Osteocyte (in vitro differentiated cells): ENCODE measurements at regions not wholly inside any gene's neighbourhood (a gene's known extent, or its start where the extent isn't known, plus 50 kb on each side); places are given as distances from the start of the nearest gene placed in this dataset.
"Not testable (repeated sequence)": the region's sequence is repeated elsewhere in the genome, so short reads cannot be mapped to it uniquely, and the experiment has no call there.

Experiments used
- DNase-seq: peaks from one replicate; pipeline ENCODE4 v3.0.0; 2021; ENCODE audit warnings: mixed read lengths; ENCODE audit not compliant: unreplicated experiment; ENCODE audit errors: extremely low spot score
- H3K27ac Mint-ChIP-seq: one replicate; pipeline ENCODE4 v1.8.0; 2021; ENCODE audit warnings: mild to moderate bottlenecking, mixed read lengths; ENCODE audit not compliant: unreplicated experiment
- H3K27me3 Mint-ChIP-seq: one replicate; pipeline ENCODE4 v1.8.0; 2021; ENCODE audit warnings: mixed read lengths; ENCODE audit not compliant: unreplicated experiment
- H3K36me3 Mint-ChIP-seq: one replicate; pipeline ENCODE4 v1.8.0; 2021; ENCODE audit warnings: mixed read lengths; ENCODE audit not compliant: unreplicated experiment
- H3K4me1 Mint-ChIP-seq: one replicate; pipeline ENCODE4 v1.8.0; 2021; ENCODE audit warnings: mixed read lengths; ENCODE audit not compliant: unreplicated experiment
- H3K4me3 Mint-ChIP-seq: one replicate; pipeline ENCODE4 v1.8.0; 2021; ENCODE audit warnings: mild to moderate bottlenecking, moderate library complexity, mixed read lengths; ENCODE audit not compliant: unreplicated experiment
- H3K9me3 Mint-ChIP-seq: one replicate; pipeline ENCODE4 v1.8.0; 2021; ENCODE audit warnings: mixed read lengths; ENCODE audit not compliant: unreplicated experiment
- TF ChIP-seq, protein P1 (sequence below): fragments of 200-600 bp; sonication (generic); IDR thresholded peaks from 2 replicates; pipeline ENCODE4 v1.5.0; 2021; ENCODE audit warnings: antibody characterized with exemption, mild to moderate bottlenecking, moderate library complexity

DNA sequence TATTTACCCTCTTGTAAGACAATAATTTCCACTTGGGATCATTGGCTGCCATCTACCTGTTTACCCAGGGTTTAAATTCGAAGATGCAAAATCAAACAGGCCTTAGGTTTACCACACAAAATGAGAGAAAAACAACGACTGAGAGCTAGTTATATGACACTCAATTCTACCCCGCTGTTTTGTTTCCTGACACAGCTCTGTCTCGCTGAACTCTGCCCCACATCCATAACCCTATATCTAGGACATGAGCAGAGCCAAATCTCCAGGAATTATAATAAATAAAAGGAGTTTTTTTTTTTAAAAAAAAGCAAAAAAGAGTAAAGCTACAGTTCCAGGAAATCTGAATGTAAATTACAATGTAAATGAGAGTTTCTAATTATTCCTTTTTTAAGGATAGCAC lies 165.4 kb upstream of the NR2F2 start:
- no peak overlapping the region for H3K4me3 Mint-ChIP-seq
- no peak for DNase-seq
- peaks cover 36% of the 10 kb centered on the region for H3K4me1 Mint-ChIP-seq
- H3K36me3 Mint-ChIP-seq = peaks cover 11% of the 10 kb centered on the region
- TF ChIP-seq, protein P1, sequence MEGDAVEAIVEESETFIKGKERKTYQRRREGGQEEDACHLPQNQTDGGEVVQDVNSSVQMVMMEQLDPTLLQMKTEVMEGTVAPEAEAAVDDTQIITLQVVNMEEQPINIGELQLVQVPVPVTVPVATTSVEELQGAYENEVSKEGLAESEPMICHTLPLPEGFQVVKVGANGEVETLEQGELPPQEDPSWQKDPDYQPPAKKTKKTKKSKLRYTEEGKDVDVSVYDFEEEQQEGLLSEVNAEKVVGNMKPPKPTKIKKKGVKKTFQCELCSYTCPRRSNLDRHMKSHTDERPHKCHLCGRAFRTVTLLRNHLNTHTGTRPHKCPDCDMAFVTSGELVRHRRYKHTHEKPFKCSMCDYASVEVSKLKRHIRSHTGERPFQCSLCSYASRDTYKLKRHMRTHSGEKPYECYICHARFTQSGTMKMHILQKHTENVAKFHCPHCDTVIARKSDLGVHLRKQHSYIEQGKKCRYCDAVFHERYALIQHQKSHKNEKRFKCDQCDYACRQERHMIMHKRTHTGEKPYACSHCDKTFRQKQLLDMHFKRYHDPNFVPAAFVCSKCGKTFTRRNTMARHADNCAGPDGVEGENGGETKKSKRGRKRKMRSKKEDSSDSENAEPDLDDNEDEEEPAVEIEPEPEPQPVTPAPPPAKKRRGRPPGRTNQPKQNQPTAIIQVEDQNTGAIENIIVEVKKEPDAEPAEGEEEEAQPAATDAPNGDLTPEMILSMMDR = no peak
- no peaks in the 10 kb centered on the region for H3K9me3 Mint-ChIP-seq
- no peak overlapping the region for H3K27ac Mint-ChIP-seq
- H3K27me3 Mint-ChIP-seq = no peaks in the 10 kb centered on the region

DNA sequence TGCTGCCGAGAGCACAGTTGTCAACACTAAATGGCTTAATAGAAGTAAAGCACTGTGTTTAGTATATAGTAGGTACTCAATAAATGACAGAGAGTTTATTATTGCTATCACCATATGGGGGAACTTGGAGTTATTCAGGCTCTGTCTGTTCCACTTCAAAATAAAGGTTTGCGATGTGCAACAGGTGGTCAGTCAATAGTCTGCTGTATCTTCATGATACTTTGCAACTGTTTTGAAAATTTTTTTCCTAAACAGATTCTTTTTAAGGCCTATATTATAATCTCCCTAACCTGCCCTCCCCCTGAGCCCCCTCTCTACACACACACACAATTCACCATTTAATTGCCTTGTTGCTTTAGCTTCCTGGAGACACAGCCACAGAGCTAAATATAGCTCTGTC lies 164.7 kb upstream of the NR2F2 start:
- peaks cover 10% of the 10 kb centered on the region for H3K36me3 Mint-ChIP-seq
- no peaks in the 10 kb centered on the region for H3K9me3 Mint-ChIP-seq
- no peak overlapping the region for H3K27ac Mint-ChIP-seq
- no peaks in the 10 kb centered on the region for H3K27me3 Mint-ChIP-seq
- no peak for DNase-seq
- peaks cover 29% of the 10 kb centered on the region for H3K4me1 Mint-ChIP-seq
- TF ChIP-seq, protein P1 = no peak
- no peak overlapping the region for H3K4me3 Mint-ChIP-seq

DNA sequence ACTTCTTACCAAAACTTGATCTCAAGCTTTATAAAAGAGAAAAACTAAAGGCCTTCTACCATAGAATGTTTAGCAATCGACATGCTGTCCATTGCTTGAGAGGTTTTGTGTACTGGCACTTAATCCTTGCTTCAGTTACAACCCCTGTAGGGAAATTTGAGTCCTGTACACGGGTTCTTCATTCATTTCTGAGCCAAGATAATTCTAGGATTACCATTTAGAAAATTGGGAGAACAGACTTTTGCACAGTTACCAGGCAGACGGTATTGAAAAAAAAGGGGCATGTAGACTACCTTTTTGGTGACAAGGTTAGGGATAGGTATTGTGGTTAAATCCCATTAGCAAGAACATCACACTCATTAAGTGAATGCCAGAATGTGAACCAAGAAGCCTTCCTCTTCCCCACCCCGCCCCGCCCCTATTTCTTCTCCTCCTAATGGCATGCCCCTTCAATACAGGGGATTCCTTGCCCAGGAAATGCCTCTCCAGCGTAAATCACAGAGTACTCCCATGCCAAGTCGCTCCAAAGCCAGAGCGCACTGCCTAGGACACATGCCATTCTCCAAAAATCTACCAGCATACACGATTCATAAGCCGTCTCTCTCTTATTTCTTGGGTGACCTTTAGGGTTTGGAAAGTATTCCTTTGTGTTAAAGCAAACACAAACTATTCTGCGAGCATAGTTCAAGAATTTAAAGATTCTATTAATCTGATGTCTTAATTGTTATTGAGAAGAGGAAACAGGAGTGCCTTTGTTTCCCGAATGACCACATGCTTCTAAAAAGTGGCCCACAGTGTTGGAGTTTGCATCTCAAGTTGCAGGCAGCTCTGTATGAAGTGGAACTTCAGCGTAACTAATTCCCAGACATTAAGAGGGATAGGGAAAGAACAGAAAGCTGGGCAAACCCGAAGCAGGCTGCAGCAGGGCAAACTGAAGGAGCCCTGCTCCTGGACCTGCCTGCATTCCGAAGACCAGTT lies 164.0 kb upstream of the NR2F2 start:
- H3K27ac Mint-ChIP-seq = no peak overlapping the region
- TF ChIP-seq, protein P1 = no peak
- DNase-seq = no peak
- peaks cover 23% of the 10 kb centered on the region for H3K4me1 Mint-ChIP-seq
- peaks cover 10% of the 10 kb centered on the region for H3K36me3 Mint-ChIP-seq
- no peaks in the 10 kb centered on the region for H3K9me3 Mint-ChIP-seq
- H3K27me3 Mint-ChIP-seq = no peaks in the 10 kb centered on the region
- H3K4me3 Mint-ChIP-seq = no peak overlapping the region

DNA sequence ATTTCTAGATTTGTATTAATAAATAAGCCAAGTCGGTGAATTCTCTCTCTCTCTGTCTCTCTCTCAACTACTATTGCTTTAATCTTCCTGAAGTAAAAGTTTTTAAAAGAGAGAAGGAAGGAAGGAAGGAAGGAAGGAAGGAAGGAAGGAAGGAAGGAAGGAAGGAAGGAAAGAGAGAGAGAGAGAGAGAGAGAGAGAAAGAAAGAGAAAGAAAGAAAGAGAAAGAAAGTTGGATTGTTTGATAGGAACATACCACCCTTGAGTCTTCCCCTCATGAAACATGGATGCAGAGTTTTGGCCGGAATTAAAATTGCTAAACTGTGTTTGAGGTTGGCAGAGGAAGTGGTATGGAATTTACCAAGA lies 159.9 kb upstream of the NR2F2 start:
- H3K27ac Mint-ChIP-seq, H3K4me3 Mint-ChIP-seq, H3K27me3 Mint-ChIP-seq, H3K9me3 Mint-ChIP-seq, DNase-seq: not testable (repeated sequence)
- Mint-ChIP-seq H3K36me3 (peaks cover 11% of the 10 kb centered on the region), H3K4me1 (peaks cover 19% of the 10 kb centered on the region)

DNA sequence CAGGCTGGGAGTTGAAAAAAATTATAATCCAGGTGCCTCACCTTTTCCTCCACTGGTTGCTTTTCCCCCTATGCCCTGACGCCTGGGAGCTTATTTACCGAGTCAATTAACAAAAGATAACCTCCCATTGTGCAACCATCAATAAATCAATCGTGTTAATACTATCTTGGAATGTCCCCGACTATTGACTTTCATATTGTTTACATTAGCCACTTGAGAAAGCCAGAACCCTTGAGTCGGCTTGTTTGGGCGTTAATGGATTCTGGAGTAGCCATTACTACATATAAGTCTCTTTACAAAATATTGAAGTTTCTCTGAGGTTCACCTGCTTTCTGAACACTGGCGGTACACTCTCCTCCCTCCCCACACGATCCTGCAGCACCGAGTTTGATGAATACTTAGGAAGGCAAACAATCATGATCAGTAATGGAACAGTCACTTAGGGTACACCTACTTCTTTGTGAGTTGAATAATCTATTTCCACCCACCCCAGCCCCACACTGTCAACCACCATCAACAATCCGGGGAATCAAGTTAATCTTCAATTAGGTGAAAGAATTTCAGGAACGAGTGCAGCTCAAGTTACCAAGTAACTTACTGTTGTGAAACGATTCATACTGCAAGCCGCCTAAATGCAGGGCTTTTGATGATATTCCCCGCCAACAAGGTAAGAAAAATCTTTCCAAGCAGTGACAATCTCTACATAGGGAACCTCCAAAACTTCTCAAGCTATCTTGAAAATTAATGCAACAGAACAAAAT lies 159.3 kb upstream of the NR2F2 start:
- no peak overlapping the region for H3K4me3 Mint-ChIP-seq
- H3K27me3 Mint-ChIP-seq = no peaks in the 10 kb centered on the region
- H3K9me3 Mint-ChIP-seq = no peaks in the 10 kb centered on the region
- TF ChIP-seq, protein P1 = no peak
- DNase-seq = no peak
- peaks cover 11% of the 10 kb centered on the region for H3K36me3 Mint-ChIP-seq
- no peak overlapping the region for H3K27ac Mint-ChIP-seq
- H3K4me1 Mint-ChIP-seq = peaks cover 14% of the 10 kb centered on the region
